A172 (cell line): ENCODE measurements at regions not wholly inside any gene's neighbourhood (a gene's known extent, or its start where the extent isn't known, plus 50 kb on each side); places are given as distances from the start of the nearest gene placed in this dataset.

Experiments used
- DNase-seq: peaks from one replicate; pipeline ENCODE4 v3.0.0-alpha.2; 2015; ENCODE audit warnings: low spot score

GRCh38 chr7:438361-438760 lies 81.3 kb downstream of the PDGFA start:
- DNase-seq = no peak

DNA sequence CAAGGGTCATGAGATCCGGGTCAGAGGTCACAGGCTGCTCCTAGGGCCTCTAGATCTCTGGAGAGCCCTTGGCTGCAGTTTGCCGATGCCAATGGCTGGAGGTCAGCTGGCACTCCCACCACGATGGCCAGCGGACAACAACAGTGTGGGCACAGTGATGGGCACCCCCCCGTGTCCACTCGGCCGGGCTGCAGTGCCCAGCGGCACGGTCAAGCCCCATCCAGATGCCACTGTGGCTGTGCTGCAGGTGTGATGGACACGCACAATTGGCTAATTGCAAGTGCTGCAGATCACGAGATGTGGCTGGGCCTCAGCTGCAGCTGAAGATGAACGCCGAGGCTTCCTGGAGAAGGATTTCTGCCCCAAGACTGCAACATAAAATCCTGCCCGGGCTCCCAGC lies 80.7 kb downstream of the PDGFA start:
- DNase-seq = no peak

GRCh38 chr7:440059-440749 lies 79.4 kb downstream of the PDGFA start:
- no peak for DNase-seq

- no peak for DNase-seq
These were observed 77.8 kb downstream of the PDGFA start for GRCh38 chr7:441684-442421.

GRCh38 chr7:442457-442856 lies 77.2 kb downstream of the PDGFA start:
- DNase-seq = no peak

DNA sequence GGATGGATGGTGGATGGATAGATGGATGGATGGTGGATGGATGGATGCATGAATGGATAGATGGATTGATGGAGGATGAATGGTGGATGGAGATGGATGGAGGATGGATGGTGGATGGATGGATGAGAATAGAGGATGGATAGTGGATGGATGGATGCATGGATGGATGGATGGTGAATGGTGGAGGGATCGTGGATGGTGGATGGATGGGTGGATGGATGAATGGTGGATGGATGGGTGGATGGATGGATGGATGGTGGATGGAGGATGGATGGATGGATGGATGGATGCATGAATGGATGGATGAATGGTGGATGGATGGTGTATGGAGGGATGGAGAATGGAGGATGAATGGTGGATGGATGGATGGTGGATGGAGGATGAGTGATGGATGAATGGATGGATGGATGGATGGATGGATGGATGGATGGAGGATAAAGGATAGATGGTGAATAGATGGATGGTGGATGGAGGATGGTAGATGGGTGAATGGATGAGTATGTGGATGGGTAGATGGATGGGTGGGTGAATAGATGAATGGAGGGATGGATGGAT lies 76.3 kb downstream of the PDGFA start:
- DNase-seq = no peak

- DNase-seq = no peak
These were observed 75.0 kb downstream of the PDGFA start for GRCh38 chr7:444606-445005.

DNA sequence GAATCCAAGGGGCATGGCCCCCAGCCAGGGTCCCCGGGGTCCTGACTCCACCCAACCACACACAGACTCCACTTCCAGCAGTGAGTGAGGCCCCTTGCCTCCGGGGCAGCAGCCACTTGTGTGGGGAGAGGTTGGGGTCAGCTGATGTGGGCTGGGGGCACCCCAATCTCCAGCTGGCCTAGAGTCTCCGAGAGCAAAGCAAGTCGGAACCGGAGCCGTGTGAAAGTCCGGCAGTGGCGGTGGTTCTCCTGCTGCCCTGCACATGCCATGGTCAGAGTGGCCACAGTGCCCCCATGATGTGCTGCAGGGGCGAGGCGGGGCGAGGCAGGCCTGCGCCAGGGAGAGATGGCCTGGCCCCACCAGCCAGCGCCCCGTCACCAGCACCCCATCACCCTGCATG lies 74.6 kb downstream of the PDGFA start:
- DNase-seq = no peak

GRCh38 chr7:445563-446288 lies 73.9 kb downstream of the PDGFA start:
- no peak for DNase-seq

GRCh38 chr7:446289-446935 lies 73.2 kb downstream of the PDGFA start:
- DNase-seq = no peak
